BE2C (cell line): ENCODE measurements at regions not wholly inside any gene's neighbourhood (a gene's known extent, or its start where the extent isn't known, plus 50 kb on each side); places are given as distances from the start of the nearest gene placed in this dataset.

ENCODE experiments used
- DNase-seq: peaks from one replicate; pipeline ENCODE4 v3.0.0-alpha.2; 2020
- H3K27me3 ChIP-seq: fragments of 250-450 bp; sonication (Bioruptor Pico); 2 replicates; pipeline ENCODE4 v1.5.1; 2020; ENCODE audit warnings: mild to moderate bottlenecking
- H3K36me3 ChIP-seq: fragments of 250-450 bp; sonication (Bioruptor Pico); 2 replicates; pipeline ENCODE4 v1.5.1; 2020; ENCODE audit warnings: mild to moderate bottlenecking
- H3K4me1 ChIP-seq: fragments of 250-450 bp; sonication (Bioruptor Pico); 2 replicates; pipeline ENCODE4 v1.5.1; 2020
- H3K4me3 ChIP-seq: 2 replicates; pipeline ENCODE4 v1.5.1; 2011; ENCODE audit warnings: low read depth, low read length
- H3K9me3 ChIP-seq: fragments of 250-450 bp; sonication (Bioruptor Pico); 2 replicates; pipeline ENCODE4 v1.5.1; 2020
- TF ChIP-seq, protein P1 (sequence below): IDR thresholded peaks from 2 replicates; pipeline ENCODE4 v1.5.1; 2012; ENCODE audit warnings: mild to moderate bottlenecking, low read depth, low read length

- Histone ChIP-seq H3K4me1 (no peaks in the 10 kb centered on the region), H3K4me3 (no peak overlapping the region), H3K36me3 (no peaks in the 10 kb centered on the region), H3K9me3 (no peaks in the 10 kb centered on the region), H3K27me3 (no peaks in the 10 kb centered on the region; the same call in 1 of the 2 replicates)
- TF ChIP-seq, protein P1, sequence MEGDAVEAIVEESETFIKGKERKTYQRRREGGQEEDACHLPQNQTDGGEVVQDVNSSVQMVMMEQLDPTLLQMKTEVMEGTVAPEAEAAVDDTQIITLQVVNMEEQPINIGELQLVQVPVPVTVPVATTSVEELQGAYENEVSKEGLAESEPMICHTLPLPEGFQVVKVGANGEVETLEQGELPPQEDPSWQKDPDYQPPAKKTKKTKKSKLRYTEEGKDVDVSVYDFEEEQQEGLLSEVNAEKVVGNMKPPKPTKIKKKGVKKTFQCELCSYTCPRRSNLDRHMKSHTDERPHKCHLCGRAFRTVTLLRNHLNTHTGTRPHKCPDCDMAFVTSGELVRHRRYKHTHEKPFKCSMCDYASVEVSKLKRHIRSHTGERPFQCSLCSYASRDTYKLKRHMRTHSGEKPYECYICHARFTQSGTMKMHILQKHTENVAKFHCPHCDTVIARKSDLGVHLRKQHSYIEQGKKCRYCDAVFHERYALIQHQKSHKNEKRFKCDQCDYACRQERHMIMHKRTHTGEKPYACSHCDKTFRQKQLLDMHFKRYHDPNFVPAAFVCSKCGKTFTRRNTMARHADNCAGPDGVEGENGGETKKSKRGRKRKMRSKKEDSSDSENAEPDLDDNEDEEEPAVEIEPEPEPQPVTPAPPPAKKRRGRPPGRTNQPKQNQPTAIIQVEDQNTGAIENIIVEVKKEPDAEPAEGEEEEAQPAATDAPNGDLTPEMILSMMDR: no peak
- no peak for DNase-seq
These were observed 442.8 kb upstream of the ARRDC4 start for GRCh38 chr15:97517737-97518136.

- no peak for DNase-seq
- Histone ChIP-seq H3K27me3 (no peaks in the 10 kb centered on the region; the same call in 1 of the 2 replicates), H3K4me1 (no peaks in the 10 kb centered on the region), H3K4me3 (no peak overlapping the region), H3K36me3 (no peaks in the 10 kb centered on the region), H3K9me3 (no peaks in the 10 kb centered on the region)
- TF ChIP-seq, protein P1: no peak
These were observed 439.8 kb upstream of the ARRDC4 start for GRCh38 chr15:97520689-97521088.

GRCh38 chr15:97521381-97522285, 438.9 kb upstream of the ARRDC4 start:
- TF ChIP-seq, protein P1: no peak
- Histone ChIP-seq H3K4me1 (no peaks in the 10 kb centered on the region), H3K4me3 (0 out of 2 replicates have a peak overlapping the region, but pooled peaks have one; percentile 2), H3K9me3 (no peaks in the 10 kb centered on the region), H3K36me3 (no peaks in the 10 kb centered on the region), H3K27me3 (no peaks in the 10 kb centered on the region; the same call in 1 of the 2 replicates)
- no peak for DNase-seq

DNA sequence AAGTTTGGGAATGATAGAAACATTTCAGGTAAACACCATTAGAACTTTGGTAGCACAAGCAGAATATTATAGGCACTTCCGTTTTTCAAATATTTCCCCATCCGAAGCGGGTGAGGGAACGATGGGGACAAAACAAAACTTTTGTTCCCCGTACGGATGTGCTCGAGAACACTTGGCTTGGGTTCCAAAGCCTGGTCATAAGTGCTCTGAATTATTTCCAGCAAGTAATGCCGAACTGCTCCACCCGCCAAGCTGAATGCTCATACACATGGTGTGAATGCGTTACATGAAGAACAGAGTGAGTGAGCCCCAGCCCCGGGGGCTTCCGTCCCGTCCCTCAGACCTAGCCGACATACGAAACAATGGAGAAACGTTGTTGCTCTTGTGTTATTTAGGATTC, 438.2 kb upstream of the ARRDC4 start:
- DNase-seq: no peak
- H3K27me3 ChIP-seq: no peaks in the 10 kb centered on the region; the same call in 1 of the 2 replicates
- H3K4me3 ChIP-seq: 0 out of 2 replicates have a peak overlapping the region, but pooled peaks have one; percentile 2
- H3K36me3 ChIP-seq: no peaks in the 10 kb centered on the region
- TF ChIP-seq, protein P1: no peak
- no peaks in the 10 kb centered on the region for H3K9me3 ChIP-seq
- no peaks in the 10 kb centered on the region for H3K4me1 ChIP-seq

- H3K27me3 ChIP-seq: no peaks in the 10 kb centered on the region; the same call in 1 of the 2 replicates
- TF ChIP-seq, protein P1: no peak
- H3K4me3 ChIP-seq: no peak overlapping the region
- H3K4me1 ChIP-seq: no peaks in the 10 kb centered on the region
- no peaks in the 10 kb centered on the region for H3K9me3 ChIP-seq
- H3K36me3 ChIP-seq: no peaks in the 10 kb centered on the region
- no peak for DNase-seq
These were observed 434.7 kb upstream of the ARRDC4 start for GRCh38 chr15:97525809-97526208.

- Histone ChIP-seq H3K36me3 (no peaks in the 10 kb centered on the region), H3K4me3 (no peak overlapping the region), H3K4me1 (no peaks in the 10 kb centered on the region), H3K9me3 (no peaks in the 10 kb centered on the region), H3K27me3 (no peaks in the 10 kb centered on the region)
- TF ChIP-seq, protein P1: no peak
- no peak for DNase-seq
These were observed 432.3 kb upstream of the ARRDC4 start for GRCh38 chr15:97528238-97528637.
